Panc1 (cell line): ENCODE measurements at regions not wholly inside any gene's neighbourhood (a gene's known extent, or its start where the extent isn't known, plus 50 kb on each side); places are given as distances from the start of the nearest gene placed in this dataset.

Experiments
- CTCF ChIP-seq: fragments of 450-650 bp; IDR thresholded peaks from 2 replicates; pipeline ENCODE4 v1.5.1; 2017; ENCODE audit warnings: mild to moderate bottlenecking
- POLR2AphosphoS5 ChIP-seq: IDR thresholded peaks from 2 replicates; pipeline ENCODE4 v1.6.1; 2012; ENCODE audit warnings: mild to moderate bottlenecking, low read depth, low read length, moderate library complexity
- REST ChIP-seq, 2 experiments: IDR thresholded peaks; 2 replicates each; pipeline ENCODE4 v1.6.1; 2011 to 2012; ENCODE audit warnings: low read depth in 2 of 2, control low read depth in 1 of 2, low read length in 1 of 2, mild to moderate bottlenecking in 1 of 2, moderate library complexity in 1 of 2; ENCODE audit not compliant: insufficient read depth in 1 of 2
- SIN3A ChIP-seq: IDR thresholded peaks from 2 replicates; pipeline ENCODE4 v1.6.1; 2012; ENCODE audit warnings: low read depth, mild to moderate bottlenecking, low read length, moderate library complexity, borderline replicate concordance; ENCODE audit not compliant: insufficient read depth

GRCh38 chr16:77610496-77610895, 111.8 kb upstream of the NUDT7 start:
- TF ChIP-seq CTCF, result no peak
- TF ChIP-seq SIN3A, result no peak
- TF ChIP-seq POLR2AphosphoS5, result no peak
- no peak for TF ChIP-seq REST (IDR thresholded peaks at IDR 0.05; ENCODE audit: insufficient read depth in 1 of 2, low read depth in 2 of 2, low read length in 1 of 2)
